ENCODE measurements at regions not wholly inside any gene's neighbourhood (a gene's known extent, or its start where the extent isn't known, plus 50 kb on each side); places are given as distances from the start of the nearest gene placed in this dataset.

- TF ChIP-seq EZH2phosphoT487 (IDR thresholded peaks at IDR 0.05; ENCODE audit: borderline replicate concordance, low read depth, low read length) = no peak
- TF ChIP-seq CTCF (conservative IDR thresholded peaks at IDR 0.05; ENCODE audit: low read length) = no peak; the same call in 1 of the 2 replicates
- peak overlapping the region; percentile 96 for H3K27ac ChIP-seq (ENCODE audit: low read depth, low read length, poor library complexity, severe bottlenecking)
- DNase-seq (ENCODE audit: low spot score) = peak; percentile 93
These were observed 154.1 kb upstream of the LPP start for GRCh38 chr3:187999821-188000220.

GRCh38 chr3:188000361-188000861 is 153.5 kb upstream of the LPP start:
- ChIA-PET CTCF (ENCODE audit: unreplicated experiment) (interaction anchor here (0.6 to 1.1 kb wide), 2 partner anchors 16 to 17 kb away, joined by 3 to 5 read pairs; no protein-coding TSS in a partner anchor), POLR2A (interaction anchor here (0.7 to 8.7 kb wide), 27 partner anchors 9 to 262 kb away, joined by 3 to 122 read pairs (median 5); no protein-coding TSS in a partner anchor)
- TF ChIP-seq EZH2phosphoT487 (IDR thresholded peaks at IDR 0.05; ENCODE audit: borderline replicate concordance, low read depth, low read length) (no peak), CTCF (conservative IDR thresholded peaks at IDR 0.05; ENCODE audit: low read length) (no peak)
- Histone ChIP-seq H3K79me2 (ENCODE audit: insufficient read depth, low read depth, low read length) (no peaks in the 10 kb centered on the region), H4K20me1 (ENCODE audit: insufficient read depth, low read length) (no peaks in the 10 kb centered on the region), H3K4me2 (ENCODE audit: low read length) (peak overlapping the region; percentile 83), H3K4me1 (ENCODE audit: insufficient read depth, low read length, poor library complexity, severe bottlenecking) (peaks cover 83% of the 10 kb centered on the region), H3K9me3 (ENCODE audit: low read length) (no peaks in the 10 kb centered on the region), H3K9me2 (ENCODE audit: insufficient read depth, low read length) (no peaks in the 10 kb centered on the region), H3K36me3 (ENCODE audit: insufficient read depth, low read length) (no peaks in the 10 kb centered on the region), H3K4me3 (ENCODE audit: low read depth, low read length, poor library complexity, severe bottlenecking) (peak overlapping the region; percentile 60), H3K27ac (ENCODE audit: low read depth, low read length, poor library complexity, severe bottlenecking) (peak overlapping the region; percentile 96), H2AFZ (ENCODE audit: low read length) (no peak overlapping the region; the same call in 1 of the 2 replicates)
- DNase-seq (ENCODE audit: low spot score) = peak; percentile 82
- intact Hi-C loops (cut with micrococcal nuclease; ENCODE audit: unreplicated experiment) = loop anchor here (1.0 to 5.0 kb wide), 8 partner anchors 18 to 252 kb away; partner anchors contain the start of gene LPP
- no TSS peak for BruUV-seq (replicated peaks)

More at GRCh38 chr3:187999821-188000220, 154.1 kb upstream of the LPP start:
- no peaks in the 10 kb centered on the region for H3K9me3 ChIP-seq (ENCODE audit: low read length)
- no TSS peak for BruUV-seq (replicated peaks)
- H2AFZ ChIP-seq (ENCODE audit: low read length) = no peak overlapping the region
- CTCF ChIA-PET (ENCODE audit: unreplicated experiment) = interaction anchor here (0.6 to 1.1 kb wide), 3 partner anchors 17 to 190 kb away, joined by 3 to 4 read pairs (median 3); no protein-coding TSS in a partner anchor
- H3K36me3 ChIP-seq (ENCODE audit: insufficient read depth, low read length) = no peaks in the 10 kb centered on the region
- H3K4me3 ChIP-seq (ENCODE audit: low read depth, low read length, poor library complexity, severe bottlenecking) = peak overlapping the region; percentile 60
- POLR2A ChIA-PET = interaction anchor here (0.7 to 8.7 kb wide), 28 partner anchors 10 to 261 kb away, joined by 3 to 122 read pairs (median 4); no protein-coding TSS in a partner anchor
- no peaks in the 10 kb centered on the region for H3K79me2 ChIP-seq (ENCODE audit: insufficient read depth, low read depth, low read length)
- peak overlapping the region; percentile 83 for H3K4me2 ChIP-seq (ENCODE audit: low read length)
- no peaks in the 10 kb centered on the region for H4K20me1 ChIP-seq (ENCODE audit: insufficient read depth, low read length)
- peaks cover 89% of the 10 kb centered on the region for H3K4me1 ChIP-seq (ENCODE audit: insufficient read depth, low read length, poor library complexity, severe bottlenecking)
- H3K9me2 ChIP-seq (ENCODE audit: insufficient read depth, low read length) = no peaks in the 10 kb centered on the region
- intact Hi-C loops (cut with micrococcal nuclease; ENCODE audit: unreplicated experiment) = loop anchor here (1.0 to 5.0 kb wide), 8 partner anchors 18 to 252 kb away; partner anchors contain the start of gene LPP

- CTCF ChIA-PET (ENCODE audit: unreplicated experiment) = no interaction called here
- Histone ChIP-seq H2AFZ (ENCODE audit: low read length) (no peak overlapping the region; the same call in 1 of the 2 replicates), H3K4me1 (ENCODE audit: insufficient read depth, low read length, poor library complexity, severe bottlenecking) (peaks cover 82% of the 10 kb centered on the region), H3K27ac (ENCODE audit: low read depth, low read length, poor library complexity, severe bottlenecking) (peak overlapping the region; percentile 96), H3K4me2 (ENCODE audit: low read length) (peak overlapping the region; percentile 83), H4K20me1 (ENCODE audit: insufficient read depth, low read length) (no peaks in the 10 kb centered on the region), H3K4me3 (ENCODE audit: low read depth, low read length, poor library complexity, severe bottlenecking) (peak overlapping the region; percentile 60), H3K9me2 (ENCODE audit: insufficient read depth, low read length) (no peaks in the 10 kb centered on the region), H3K79me2 (ENCODE audit: insufficient read depth, low read depth, low read length) (no peaks in the 10 kb centered on the region), H3K36me3 (ENCODE audit: insufficient read depth, low read length) (no peaks in the 10 kb centered on the region), H3K9me3 (ENCODE audit: low read length) (no peaks in the 10 kb centered on the region)
- POLR2A ChIA-PET = interaction anchor here (1.1 to 8.7 kb wide), 12 partner anchors 8 to 258 kb away, joined by 3 to 122 read pairs (median 10); no protein-coding TSS in a partner anchor
- TF ChIP-seq EZH2phosphoT487 (IDR thresholded peaks at IDR 0.05; ENCODE audit: borderline replicate concordance, low read depth, low read length) = no peak
- intact Hi-C loops (cut with micrococcal nuclease; ENCODE audit: unreplicated experiment) = loop anchor here (2.0 to 5.0 kb wide), 3 partner anchors 58 to 151 kb away; partner anchors contain the start of gene LPP
- no TSS peak for BruUV-seq (replicated peaks)
- DNase-seq (ENCODE audit: low spot score) = no peak
These were observed 152.9 kb upstream of the LPP start for GRCh38 chr3:188001093-188001492.
